ENCODE measurements at regions not wholly inside any gene's neighbourhood (a gene's known extent, or its start where the extent isn't known, plus 50 kb on each side); places are given as distances from the start of the nearest gene placed in this dataset.
A peak's percentile ranks its signal among the peaks of the same experiment; 100 is the strongest.
"Not testable (repeated sequence)": the region's sequence is repeated elsewhere in the genome, so short reads cannot be mapped to it uniquely, and the experiment has no call there.

- no peak for DNase-seq (ENCODE audit: low spot score)
Measured at GRCh38 chr2:60246583-60246982, 306.9 kb downstream of the BCL11A start.

GRCh38 chr2:60234274-60234986 is 319.0 kb downstream of the BCL11A start:
- no peak for DNase-seq (ENCODE audit: low spot score)

- no peak for DNase-seq (ENCODE audit: low spot score)
Measured at GRCh38 chr2:60230596-60230995, 322.9 kb downstream of the BCL11A start.

- DNase-seq (ENCODE audit: low spot score) = no peak
Measured at GRCh38 chr2:60230037-60230436, 323.4 kb downstream of the BCL11A start.

GRCh38 chr2:60226943-60227342 is 326.5 kb downstream of the BCL11A start:
- DNase-seq (ENCODE audit: low spot score) = no peak

GRCh38 chr2:60226191-60226590 is 327.3 kb downstream of the BCL11A start:
- no peak for DNase-seq (ENCODE audit: low spot score)

- no peak for DNase-seq (ENCODE audit: low spot score)
Measured at GRCh38 chr2:60223859-60224258, 329.6 kb downstream of the BCL11A start.

- DNase-seq (ENCODE audit: low spot score) = no peak
Measured at GRCh38 chr2:60221098-60221497, 332.4 kb downstream of the BCL11A start.

- DNase-seq (ENCODE audit: low spot score) = no peak
Measured at GRCh38 chr2:60219536-60219935, 333.9 kb downstream of the BCL11A start.

GRCh38 chr2:60216452-60216995 is 336.9 kb downstream of the BCL11A start:
- no peak for DNase-seq (ENCODE audit: low spot score)

- no peak for DNase-seq (ENCODE audit: low spot score)
Measured at GRCh38 chr2:60215386-60215901, 338.0 kb downstream of the BCL11A start.

- no peak for DNase-seq (ENCODE audit: low spot score)
Measured at GRCh38 chr2:60214626-60214875, 338.9 kb downstream of the BCL11A start.

- peak; percentile 31 for DNase-seq (ENCODE audit: low spot score)
Measured at GRCh38 chr2:60213865-60214625, 339.4 kb downstream of the BCL11A start.

GRCh38 chr2:60212181-60212945 is 341.1 kb downstream of the BCL11A start:
- DNase-seq (ENCODE audit: low spot score) = no peak

- not testable (repeated sequence) for DNase-seq (ENCODE audit: low spot score)
Measured at GRCh38 chr2:60189006-60189405, 364.4 kb downstream of the BCL11A start.

GRCh38 chr2:60175290-60175689 is 378.2 kb downstream of the BCL11A start:
- no peak for DNase-seq (ENCODE audit: low spot score)

- no peak for DNase-seq (ENCODE audit: low spot score)
Measured at GRCh38 chr2:60174146-60174545, 379.3 kb downstream of the BCL11A start.

- DNase-seq (ENCODE audit: low spot score) = no peak
Measured at GRCh38 chr2:60172801-60173200, 380.7 kb downstream of the BCL11A start.

GRCh38 chr2:60170272-60170671 is 383.2 kb downstream of the BCL11A start:
- DNase-seq (ENCODE audit: low spot score) = no peak

GRCh38 chr2:60168247-60168646 is 385.2 kb downstream of the BCL11A start:
- no peak for DNase-seq (ENCODE audit: low spot score)

- DNase-seq (ENCODE audit: low spot score) = no peak
Measured at GRCh38 chr2:60167089-60167488, 386.4 kb downstream of the BCL11A start.

- DNase-seq (ENCODE audit: low spot score) = no peak
Measured at GRCh38 chr2:60163691-60164090, 389.8 kb downstream of the BCL11A start.

GRCh38 chr2:60159519-60159918 is 393.9 kb downstream of the BCL11A start:
- DNase-seq (ENCODE audit: low spot score) = no peak

Data from AG08395 (cell line).